Colon (tissue), 2 donors: ENCODE measurements at regions not wholly inside any gene's neighbourhood (a gene's known extent, or its start where the extent isn't known, plus 50 kb on each side); places are given as distances from the start of the nearest gene placed in this dataset.
"Not testable (repeated sequence)": the region's sequence is repeated elsewhere in the genome, so short reads cannot be mapped to it uniquely, and the experiment has no call there.

ENCODE experiments used
- FAIRE-seq: peaks from 2 replicates; lab custom pipeline; 2012; peaks lifted over from hg19 to GRCh38; lab: Jason Lieb, UNC
- donor health status: control.
- donor health status: control.

GRCh38 chr6:26175033-26175427, 87.8 kb downstream of the HFE start:
- FAIRE-seq = no peak

GRCh38 chr6:26175428-26176181, 88.4 kb downstream of the HFE start:
- FAIRE-seq = no peak

- FAIRE-seq = no peak
These were observed 92.4 kb downstream of the HFE start for GRCh38 chr6:26179675-26180074.

- FAIRE-seq = no peak
These were observed 93.1 kb downstream of the HFE start for GRCh38 chr6:26180346-26180745.

GRCh38 chr6:26183237-26183580, 96.0 kb downstream of the HFE start:
- FAIRE-seq = no peak

- peak; percentile 47 for FAIRE-seq
These were observed 96.5 kb downstream of the HFE start for GRCh38 chr6:26183581-26184366.

- FAIRE-seq = no peak
These were observed 97.2 kb downstream of the HFE start for GRCh38 chr6:26184367-26184891.

GRCh38 chr6:26185004-26185403, 97.8 kb downstream of the HFE start:
- FAIRE-seq = no peak

- no peak for FAIRE-seq
These were observed 98.6 kb downstream of the HFE start for GRCh38 chr6:26185802-26186201.

- no peak for FAIRE-seq
These were observed 99.4 kb downstream of the HFE start for GRCh38 chr6:26186652-26187051.

- FAIRE-seq = no peak
These were observed 100.1 kb downstream of the HFE start for GRCh38 chr6:26187292-26187691.

- no peak for FAIRE-seq
These were observed 100.9 kb downstream of the HFE start for GRCh38 chr6:26187981-26188635.

- not testable (repeated sequence) for FAIRE-seq
These were observed 104.3 kb downstream of the HFE start for GRCh38 chr6:26191512-26191911.

- no peak for FAIRE-seq
These were observed 106.5 kb downstream of the HFE start for GRCh38 chr6:26193467-26194328.

- FAIRE-seq = no peak
These were observed 107.1 kb downstream of the HFE start for GRCh38 chr6:26194329-26194701.

- no peak for FAIRE-seq
These were observed 107.7 kb downstream of the HFE start for GRCh38 chr6:26194816-26195375.

GRCh38 chr6:26195376-26195923, 108.2 kb downstream of the HFE start:
- FAIRE-seq = no peak

GRCh38 chr6:26195924-26196845, 109.0 kb downstream of the HFE start:
- no peak for FAIRE-seq

- FAIRE-seq = no peak
These were observed 109.8 kb downstream of the HFE start for GRCh38 chr6:26196846-26197635.

- FAIRE-seq = no peak
These were observed 110.4 kb downstream of the HFE start for GRCh38 chr6:26197636-26197932.
